ENCODE measurements at regions not wholly inside any gene's neighbourhood (a gene's known extent, or its start where the extent isn't known, plus 50 kb on each side); places are given as distances from the start of the nearest gene placed in this dataset.

DNA sequence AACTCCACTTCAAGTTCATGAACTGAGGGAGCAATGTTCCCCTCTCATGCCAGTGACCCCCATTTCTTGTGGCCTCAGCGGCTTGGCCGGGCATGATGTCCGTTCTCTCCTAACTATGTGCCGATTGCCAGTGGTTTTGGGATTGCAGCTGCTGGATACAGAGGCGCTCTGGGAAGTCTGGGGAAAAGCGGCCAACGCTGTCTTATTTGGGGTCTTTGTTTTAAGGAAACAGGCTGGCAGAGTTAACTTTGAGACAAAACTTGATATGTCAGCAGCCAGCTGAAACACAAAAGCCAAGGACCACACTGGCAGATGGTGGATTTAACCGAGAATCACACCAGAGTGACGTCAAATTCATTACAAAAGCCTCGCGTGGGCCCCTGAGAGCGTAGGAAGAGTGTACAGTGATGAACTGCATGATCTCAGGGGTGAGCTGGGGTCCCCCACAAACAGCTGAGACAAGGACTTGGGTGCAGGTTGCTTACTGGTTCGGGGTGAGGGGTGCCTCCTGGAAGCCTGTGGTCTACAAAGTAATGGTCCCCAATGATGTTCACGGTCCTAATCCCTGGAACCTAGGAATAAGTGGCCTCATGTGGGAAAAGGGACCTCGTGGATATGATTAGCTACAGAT lies 180.4 kb downstream of the IRF8 start:
- Histone ChIP-seq H3K4me1 (ENCODE audit: control insufficient read depth in 1 of 2, insufficient read depth in 2 of 2, low read length in 2 of 2) (no peaks in the 10 kb centered on the region), H3K79me2 (ENCODE audit: insufficient read depth, low read length) (no peaks in the 10 kb centered on the region), H3K4me2 (ENCODE audit: low read length) (no peak overlapping the region), H4K20me1 (ENCODE audit: insufficient read depth) (no peaks in the 10 kb centered on the region), H3K4me3 (replicated peaks in 1 of 2; ENCODE audit: low read depth in 1 of 2, low read length in 2 of 2) (no peak overlapping the region), H3K27me3 (ENCODE audit: insufficient read depth, low read length) (peaks cover 23% of the 10 kb centered on the region; the same call in 1 of the 2 replicates), H3K27ac (ENCODE audit: low read depth, low read length) (no peak overlapping the region), H3K9me2 (ENCODE audit: insufficient read depth) (no peaks in the 10 kb centered on the region), H3K9ac (ENCODE audit: low read length) (no peak overlapping the region), H2AFZ (ENCODE audit: low read depth, low read length, poor library complexity, severe bottlenecking) (no peak overlapping the region), H3K9me3 (ENCODE audit: control insufficient read depth in 1 of 2, insufficient read depth in 1 of 2, low read depth in 1 of 2, low read length in 2 of 2) (no peaks in the 10 kb centered on the region), H3K36me3 (ENCODE audit: control insufficient read depth in 1 of 2, insufficient read depth in 2 of 2, low read length in 2 of 2) (no peaks in the 10 kb centered on the region)
- BruUV-seq (replicated peaks), result no TSS peak
- RAD21 ChIA-PET (ENCODE audit: low non-redundant PET in 1 of 2, low total read pairs in 2 of 2, uncharacterized antibody in 2 of 2, unreplicated experiment in 2 of 2), result no interaction called here
- ATAC-seq (no peak), DNase-seq (ENCODE audit: low read depth, low spot score) (no peak)
- TF ChIP-seq ZNF274 (IDR thresholded peaks at IDR 0.05; ENCODE audit: low read depth, low read length) (no peak), RAD21 (IDR thresholded peaks at IDR 0.05; ENCODE audit: low read depth) (no peak), SIN3A (IDR thresholded peaks at IDR 0.05; ENCODE audit: low read depth) (no peak), REST (IDR thresholded peaks at IDR 0.05; ENCODE audit: low read depth) (no peak), MAX (IDR thresholded peaks at IDR 0.05) (no peak), CBX3 (IDR thresholded peaks at IDR 0.05; ENCODE audit: low read depth) (no peak), SRF (IDR thresholded peaks at IDR 0.05; ENCODE audit: low read depth) (no peak), ELF1 (IDR thresholded peaks at IDR 0.05; ENCODE audit: borderline replicate concordance, low read depth) (no peak), ZBTB33 (IDR thresholded peaks at IDR 0.05; ENCODE audit: extremely low read depth, insufficient replicate concordance, low read length) (no peak), SP1 (IDR thresholded peaks at IDR 0.05; ENCODE audit: low read depth) (no peak), ATF3 (IDR thresholded peaks at IDR 0.05) (no peak), YY1 (IDR thresholded peaks at IDR 0.05; ENCODE audit: extremely low read depth, insufficient replicate concordance, low read depth, low read length) (no peak), CTCF (IDR thresholded peaks at IDR 0.05 in 2 of 3, conservative IDR thresholded peaks at IDR 0.05 in 1 of 3; ENCODE audit: borderline replicate concordance in 1 of 3, insufficient read depth in 1 of 3, low read depth in 2 of 3, low read length in 2 of 3) (no peak), POLR2AphosphoS5 (IDR thresholded peaks at IDR 0.05; ENCODE audit: low read depth, low read length) (no peak), JUND (IDR thresholded peaks at IDR 0.05) (no peak)
- CTCF ChIA-PET, result interaction anchor here (0.7 to 0.8 kb wide), 2 partner anchors 31 to 43 kb away, joined by 3 read pairs; no protein-coding TSS in a partner anchor
- intact Hi-C loops (cut with micrococcal nuclease), result no loop called here
- POLR2A ChIA-PET, result no interaction called here
